ENCODE measurements at regions not wholly inside any gene's neighbourhood (a gene's known extent, or its start where the extent isn't known, plus 50 kb on each side); places are given as distances from the start of the nearest gene placed in this dataset.

- no peaks in the 10 kb centered on the region for H3K27me3 ChIP-seq (ENCODE audit: control insufficient read depth, insufficient read depth, low read length)
- DNase-seq (ENCODE audit: low read depth): no peak
- H3K36me3 ChIP-seq (ENCODE audit: control insufficient read depth, insufficient read depth, low read length): no peaks in the 10 kb centered on the region
- TF ChIP-seq, protein P1, sequence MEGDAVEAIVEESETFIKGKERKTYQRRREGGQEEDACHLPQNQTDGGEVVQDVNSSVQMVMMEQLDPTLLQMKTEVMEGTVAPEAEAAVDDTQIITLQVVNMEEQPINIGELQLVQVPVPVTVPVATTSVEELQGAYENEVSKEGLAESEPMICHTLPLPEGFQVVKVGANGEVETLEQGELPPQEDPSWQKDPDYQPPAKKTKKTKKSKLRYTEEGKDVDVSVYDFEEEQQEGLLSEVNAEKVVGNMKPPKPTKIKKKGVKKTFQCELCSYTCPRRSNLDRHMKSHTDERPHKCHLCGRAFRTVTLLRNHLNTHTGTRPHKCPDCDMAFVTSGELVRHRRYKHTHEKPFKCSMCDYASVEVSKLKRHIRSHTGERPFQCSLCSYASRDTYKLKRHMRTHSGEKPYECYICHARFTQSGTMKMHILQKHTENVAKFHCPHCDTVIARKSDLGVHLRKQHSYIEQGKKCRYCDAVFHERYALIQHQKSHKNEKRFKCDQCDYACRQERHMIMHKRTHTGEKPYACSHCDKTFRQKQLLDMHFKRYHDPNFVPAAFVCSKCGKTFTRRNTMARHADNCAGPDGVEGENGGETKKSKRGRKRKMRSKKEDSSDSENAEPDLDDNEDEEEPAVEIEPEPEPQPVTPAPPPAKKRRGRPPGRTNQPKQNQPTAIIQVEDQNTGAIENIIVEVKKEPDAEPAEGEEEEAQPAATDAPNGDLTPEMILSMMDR (IDR thresholded peaks at IDR 0.05; ENCODE audit: insufficient read depth, low read length, poor library complexity, severe bottlenecking): no peak
- no peak overlapping the region for H3K4me3 ChIP-seq (ENCODE audit: low read depth, low read length)
Measured at GRCh38 chr22:23522623-23523251, 57.4 kb downstream of the IGLL1 start.

GRCh38 chr22:23521441-23522113, 58.5 kb downstream of the IGLL1 start:
- DNase-seq (ENCODE audit: low read depth): peak; percentile 34
- peak overlapping the region; percentile 35 for H3K4me3 ChIP-seq (ENCODE audit: low read depth, low read length)

DNA sequence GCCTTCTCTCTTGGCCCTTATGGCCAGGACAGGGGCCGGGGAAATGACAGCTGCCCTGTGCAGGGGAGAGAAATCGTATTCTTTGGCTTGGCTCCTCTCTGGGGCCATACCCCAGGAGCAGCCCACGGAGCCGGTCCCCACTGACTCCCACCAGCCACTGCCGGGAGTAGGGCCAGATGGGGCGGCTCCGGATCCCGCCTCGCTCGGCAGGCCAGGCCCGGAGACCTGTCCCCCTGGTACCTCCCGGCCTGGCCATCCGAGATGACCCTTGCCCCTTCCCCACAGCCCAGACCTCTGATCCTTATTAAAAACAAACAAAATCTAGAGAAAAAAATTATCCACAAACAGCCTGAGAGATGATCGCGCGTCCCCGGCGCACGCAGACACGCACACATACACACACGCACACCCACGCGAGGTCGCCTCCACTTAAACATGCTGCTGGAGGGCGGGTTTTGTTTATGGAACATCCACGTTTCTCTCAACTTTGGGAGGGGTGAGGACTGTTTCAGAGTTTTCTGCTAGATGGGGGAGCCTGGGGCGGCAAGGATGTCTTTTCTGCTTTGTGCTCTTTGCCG, 59.1 kb downstream of the IGLL1 start:
- Histone ChIP-seq H3K27me3 (ENCODE audit: control insufficient read depth, insufficient read depth, low read length) (no peaks in the 10 kb centered on the region), H3K4me3 (ENCODE audit: low read depth, low read length) (peak overlapping the region; percentile 35), H3K36me3 (ENCODE audit: control insufficient read depth, insufficient read depth, low read length) (no peaks in the 10 kb centered on the region)
- DNase-seq (ENCODE audit: low read depth): no peak
- TF ChIP-seq, protein P1 (IDR thresholded peaks at IDR 0.05; ENCODE audit: insufficient read depth, low read length, poor library complexity, severe bottlenecking): no peak

More at GRCh38 chr22:23521441-23522113, 58.5 kb downstream of the IGLL1 start:
- Histone ChIP-seq H3K36me3 (ENCODE audit: control insufficient read depth, insufficient read depth, low read length) (no peaks in the 10 kb centered on the region), H3K27me3 (ENCODE audit: control insufficient read depth, insufficient read depth, low read length) (no peaks in the 10 kb centered on the region)
- TF ChIP-seq, protein P1 (IDR thresholded peaks at IDR 0.05; ENCODE audit: insufficient read depth, low read length, poor library complexity, severe bottlenecking): no peak

DNA sequence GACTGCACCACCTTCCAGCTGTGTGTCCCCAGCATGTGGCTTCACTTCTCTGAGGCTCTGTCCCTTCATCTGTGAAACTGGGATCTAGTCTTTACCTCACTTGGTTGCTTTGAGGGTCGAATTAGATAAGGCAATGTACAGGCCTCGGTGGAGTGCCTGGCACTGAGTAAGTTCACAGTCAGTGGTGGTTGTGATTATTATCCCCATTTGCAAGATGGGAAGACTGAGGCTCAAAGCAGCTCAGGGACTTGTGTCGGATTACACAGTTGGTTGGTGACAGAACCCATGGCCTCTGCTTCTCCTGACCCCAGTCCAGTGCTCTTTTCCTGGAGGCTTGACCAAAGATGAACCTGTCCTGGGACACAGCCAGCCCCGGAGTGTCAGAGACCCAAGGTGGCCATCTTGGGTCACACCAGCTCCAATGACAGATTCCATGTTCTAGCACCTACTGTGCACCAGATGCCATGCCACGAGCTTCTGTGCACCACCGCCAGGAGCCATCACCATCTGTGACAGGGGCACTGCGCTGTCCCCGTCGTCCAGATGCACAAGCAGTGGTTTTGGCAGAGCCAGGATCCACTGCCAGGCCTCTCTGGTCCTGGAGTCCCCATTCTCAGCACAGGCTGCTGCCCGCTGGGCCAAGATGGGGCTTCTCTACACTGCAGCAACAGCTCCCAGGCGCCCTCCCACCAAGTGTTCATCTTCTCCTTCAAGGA, 60.5 kb downstream of the IGLL1 start:
- Histone ChIP-seq H3K36me3 (ENCODE audit: control insufficient read depth, insufficient read depth, low read length) (no peaks in the 10 kb centered on the region), H3K4me3 (ENCODE audit: low read depth, low read length) (no peak overlapping the region), H3K27me3 (ENCODE audit: control insufficient read depth, insufficient read depth, low read length) (no peaks in the 10 kb centered on the region)
- TF ChIP-seq, protein P1 (IDR thresholded peaks at IDR 0.05; ENCODE audit: insufficient read depth, low read length, poor library complexity, severe bottlenecking): no peak
- DNase-seq (ENCODE audit: low read depth): no peak

- TF ChIP-seq, protein P1 (IDR thresholded peaks at IDR 0.05; ENCODE audit: insufficient read depth, low read length, poor library complexity, severe bottlenecking): no peak
- H3K27me3 ChIP-seq (ENCODE audit: control insufficient read depth, insufficient read depth, low read length): no peaks in the 10 kb centered on the region
- H3K36me3 ChIP-seq (ENCODE audit: control insufficient read depth, insufficient read depth, low read length): no peaks in the 10 kb centered on the region
- no peak for DNase-seq (ENCODE audit: low read depth)
- H3K4me3 ChIP-seq (ENCODE audit: low read depth, low read length): no peak overlapping the region
Measured at GRCh38 chr22:23518376-23519187, 61.5 kb downstream of the IGLL1 start.

Data from kidney epithelial cell (primary cell).